Aorta (tissue), 5 donors: ENCODE measurements at regions not wholly inside any gene's neighbourhood (a gene's known extent, or its start where the extent isn't known, plus 50 kb on each side); places are given as distances from the start of the nearest gene placed in this dataset.

Source experiments
- ATAC-seq: fragments of 200-7000 bp; cut with Tn5 transposase; one replicate; pipeline ENCODE4 v1.9.1; 2022; ENCODE audit warnings: moderate library complexity; ENCODE audit not compliant: low FRiP score
- DNase-seq, 2 donors: peaks; one replicate each; pipeline ENCODE4 v3.0.0-alpha.2; 2020
- H3K27ac ChIP-seq, 2 donors: one replicate each; pipeline ENCODE4 v1.5.1; 2013; ENCODE audit warnings: low read length in 2 of 2, mild to moderate bottlenecking in 2 of 2, moderate library complexity in 2 of 2, control low read depth in 1 of 2, inconsistent platforms in 1 of 2, low read depth in 1 of 2
- H3K27me3 ChIP-seq, 2 donors: one replicate each; pipeline ENCODE4 v1.6.1; 2013; ENCODE audit warnings: control low read depth in 1 of 2, low read length in 1 of 2, mild to moderate bottlenecking in 1 of 2, moderate library complexity in 1 of 2; ENCODE audit not compliant: insufficient read depth in 2 of 2, control insufficient read depth in 1 of 2
- H3K36me3 ChIP-seq, 2 donors: one replicate each; pipeline ENCODE4 v1.6.1; 2013; ENCODE audit warnings: control low read depth in 1 of 2, low read length in 1 of 2, mild to moderate bottlenecking in 1 of 2; ENCODE audit not compliant: insufficient read depth in 2 of 2, control insufficient read depth in 1 of 2
- H3K4me1 ChIP-seq, 2 donors: one replicate each; pipeline ENCODE4 v1.6.1; 2013; ENCODE audit warnings: low read length in 2 of 2, control low read depth in 1 of 2, mild to moderate bottlenecking in 1 of 2, moderate library complexity in 1 of 2; ENCODE audit not compliant: insufficient read depth in 2 of 2, control insufficient read depth in 1 of 2
- H3K4me3 ChIP-seq, 2 donors: one replicate each; pipeline ENCODE4 v1.5.1; 2013; ENCODE audit warnings: low read length in 2 of 2, control low read depth in 1 of 2, mild to moderate bottlenecking in 1 of 2
- H3K9me3 ChIP-seq: one replicate; pipeline ENCODE4 v1.6.1; 2013; ENCODE audit warnings: mild to moderate bottlenecking, low read length; ENCODE audit not compliant: control insufficient read depth
- WGBS, 2 donors: extraction: QIAGEN DNeasy Blood & Tissue Kit; methylation state at CpG; one replicate each; pipeline ENCODE4 v1.1.7; 2013; 5-methylcytosine and 5-hydroxymethylcytosine counted together
- intact Hi-C, 2 donors: fragments of 100-400 bp; cut with DNase I; formaldehyde crosslinking; loops; one replicate each; pipeline versions ENCODE4 v1.14.2 to v1.15.0; 2022
- donor health status: healthy with polysubstance abuse.
- donor health status: Bipolar disorder and iron deficiency.
- donor health status: DM: no; HTN: no; CAD: no.
- donor health status: DM: no; HTN: no; CAD: no.
- donor health status: DM: yes; HTN: yes; CAD: no.

GRCh38 chr13:78198821-78199220, 280.2 kb upstream of the EDNRB start:
- Histone ChIP-seq H3K4me3 (no peak overlapping the region), H3K4me1 (no peaks in the 10 kb centered on the region), H3K9me3 (no peaks in the 10 kb centered on the region), H3K27me3 (no peaks in the 10 kb centered on the region), H3K36me3 (no peaks in the 10 kb centered on the region), H3K27ac (no peak overlapping the region)
- DNase-seq: no peak
- intact Hi-C loops: no loop called here
- no peak for ATAC-seq
- WGBS, 2 donors: 68 to 79% methylated on average over 3 of the region's 3 CpGs

- intact Hi-C loops: no loop called here
Observed at GRCh38 chr13:78198419-78198818, 279.8 kb upstream of the EDNRB start.

GRCh38 chr13:78197231-78197630, 278.6 kb upstream of the EDNRB start:
- intact Hi-C loops: no loop called here
- WGBS, 2 donors: 80 to 82% methylated on average over 5 of the region's 5 CpGs
- Histone ChIP-seq H3K4me3 (no peak overlapping the region), H3K36me3 (no peaks in the 10 kb centered on the region), H3K9me3 (no peaks in the 10 kb centered on the region), H3K27me3 (no peaks in the 10 kb centered on the region), H3K27ac (no peak overlapping the region), H3K4me1 (no peaks in the 10 kb centered on the region)
- ATAC-seq (no peak), DNase-seq (no peak)

More at GRCh38 chr13:78198419-78198818, 279.8 kb upstream of the EDNRB start:
- H3K27me3 ChIP-seq: no peaks in the 10 kb centered on the region
- no peaks in the 10 kb centered on the region for H3K36me3 ChIP-seq
- no peak for DNase-seq
- ATAC-seq: no peak
- no peak overlapping the region for H3K27ac ChIP-seq
- no peaks in the 10 kb centered on the region for H3K4me1 ChIP-seq
- H3K9me3 ChIP-seq: no peaks in the 10 kb centered on the region
- no peak overlapping the region for H3K4me3 ChIP-seq
- WGBS, 2 donors: 21 to 33% methylated on average over 1 of the region's 1 CpG

- DNase-seq (no peak), ATAC-seq (no peak)
- Histone ChIP-seq H3K9me3 (no peaks in the 10 kb centered on the region), H3K4me3 (no peak overlapping the region), H3K27ac (no peak overlapping the region), H3K27me3 (no peaks in the 10 kb centered on the region), H3K36me3 (no peaks in the 10 kb centered on the region), H3K4me1 (no peaks in the 10 kb centered on the region)
- intact Hi-C loops: no loop called here
- 78% methylated on average over 3 of the region's 3 CpGs for WGBS, 2 donors
Observed at GRCh38 chr13:78194904-78195639, 276.4 kb upstream of the EDNRB start.

GRCh38 chr13:78193846-78194245, 275.2 kb upstream of the EDNRB start:
- ATAC-seq (no peak), DNase-seq (no peak)
- H3K4me1 ChIP-seq: no peaks in the 10 kb centered on the region
- no peak overlapping the region for H3K4me3 ChIP-seq
- intact Hi-C loops: no loop called here
- H3K27me3 ChIP-seq: no peaks in the 10 kb centered on the region
- H3K36me3 ChIP-seq: no peaks in the 10 kb centered on the region
- H3K27ac ChIP-seq: no peak overlapping the region
- H3K9me3 ChIP-seq: no peaks in the 10 kb centered on the region

GRCh38 chr13:78192716-78193115, 274.1 kb upstream of the EDNRB start:
- Histone ChIP-seq H3K36me3 (no peaks in the 10 kb centered on the region), H3K27ac (no peak overlapping the region), H3K4me3 (no peak overlapping the region), H3K27me3 (no peaks in the 10 kb centered on the region), H3K4me1 (no peaks in the 10 kb centered on the region), H3K9me3 (no peaks in the 10 kb centered on the region)
- intact Hi-C loops: no loop called here
- DNase-seq: no peak
- no peak for ATAC-seq
- WGBS, 2 donors: 36 to 46% methylated on average over 1 of the region's 1 CpG

- intact Hi-C loops: no loop called here
- Histone ChIP-seq H3K36me3 (no peaks in the 10 kb centered on the region), H3K9me3 (no peaks in the 10 kb centered on the region), H3K4me1 (no peaks in the 10 kb centered on the region), H3K4me3 (no peak overlapping the region), H3K27me3 (no peaks in the 10 kb centered on the region), H3K27ac (no peak overlapping the region)
- ATAC-seq (no peak), DNase-seq (no peak)
- WGBS, 2 donors: 82 to 84% methylated on average over 2 of the region's 2 CpGs
Observed at GRCh38 chr13:78190296-78190695, 271.7 kb upstream of the EDNRB start.

- ATAC-seq (no peak), DNase-seq (no peak)
- intact Hi-C loops: no loop called here
- H3K4me1 ChIP-seq: no peaks in the 10 kb centered on the region
- peaks cover 1% of the 10 kb centered on the region for H3K9me3 ChIP-seq
- 46 to 75% methylated on average over 4 of the region's 4 CpGs for WGBS, 2 donors
- no peaks in the 10 kb centered on the region for H3K27me3 ChIP-seq
- H3K36me3 ChIP-seq: no peaks in the 10 kb centered on the region
- no peak overlapping the region for H3K4me3 ChIP-seq
- no peak overlapping the region for H3K27ac ChIP-seq
Observed at GRCh38 chr13:78187781-78188180, 269.1 kb upstream of the EDNRB start.

GRCh38 chr13:78185700-78186099, 267.1 kb upstream of the EDNRB start:
- Histone ChIP-seq H3K36me3 (no peaks in the 10 kb centered on the region), H3K4me3 (no peak overlapping the region), H3K4me1 (no peaks in the 10 kb centered on the region), H3K27ac (no peak overlapping the region), H3K9me3 (peaks cover 1% of the 10 kb centered on the region), H3K27me3 (no peaks in the 10 kb centered on the region)
- no peak for DNase-seq
- no peak for ATAC-seq
- WGBS, 2 donors: 68 to 75% methylated on average over 1 of the region's 1 CpG
- intact Hi-C loops: no loop called here
